Vagina (tissue), 2 donors: ENCODE measurements at regions not wholly inside any gene's neighbourhood (a gene's known extent, or its start where the extent isn't known, plus 50 kb on each side); places are given as distances from the start of the nearest gene placed in this dataset.
"Not testable (repeated sequence)": the region's sequence is repeated elsewhere in the genome, so short reads cannot be mapped to it uniquely, and the experiment has no call there.

ENCODE experiments used
- CTCF ChIP-seq, 3 experiments: fragments of 450-650 bp in 2 of 3; fragments of 200-600 bp in 1 of 3; sonication (generic) in 1 of 3; IDR thresholded peaks; one replicate each; pipeline ENCODE4 v1.5.1; 2017 to 2019; ENCODE audit warnings: antibody characterized with exemption in 3 of 3, mild to moderate bottlenecking in 2 of 3, moderate library complexity in 2 of 3
- POLR2A ChIP-seq, 2 donors: fragments of 450-650 bp; IDR thresholded peaks; one replicate each; pipeline ENCODE4 v1.6.1; 2017; ENCODE audit warnings: antibody characterized with exemption in 2 of 2, mild to moderate bottlenecking in 2 of 2, moderate library complexity in 2 of 2
- POLR2AphosphoS5 ChIP-seq, 2 donors: sonication (generic); formaldehyde crosslinking; IDR thresholded peaks; one replicate each; pipeline ENCODE4 v1.9.0; 2017; ENCODE audit warnings: antibody characterized with exemption in 2 of 2, mild to moderate bottlenecking in 2 of 2, low read depth in 1 of 2; ENCODE audit not compliant: insufficient read depth in 1 of 2

- TF ChIP-seq POLR2AphosphoS5 (IDR thresholded peaks at IDR 0.05; ENCODE audit: insufficient read depth in 1 of 2, low read depth in 1 of 2); CTCF (IDR thresholded peaks at IDR 0.05); POLR2A (IDR thresholded peaks at IDR 0.05): not testable (repeated sequence)
These were observed 51.4 kb upstream of the SPP1 start for GRCh38 chr4:87924146-87924545.
